K562 (cell line): ENCODE measurements at regions not wholly inside any gene's neighbourhood (a gene's known extent, or its start where the extent isn't known, plus 50 kb on each side); places are given as distances from the start of the nearest gene placed in this dataset.

ENCODE experiments used
- BRF1 ChIP-seq: IDR thresholded peaks from 3 replicates; pipeline ENCODE4 v1.6.1; 2011; ENCODE audit warnings: borderline replicate concordance, mild to moderate bottlenecking; ENCODE audit not compliant: insufficient read length; ENCODE audit errors: extremely low read depth
- CBFA2T3 ChIP-seq: fragments of 450-650 bp; IDR thresholded peaks from 2 replicates; pipeline ENCODE4 v1.6.1; 2017
- CBFB ChIP-seq: sonication (generic); formaldehyde crosslinking; IDR thresholded peaks from 2 replicates; pipeline ENCODE4 v1.4.0; 2020; ENCODE audit warnings: mild to moderate bottlenecking, missing genetic modification reagents
- CREM ChIP-seq: IDR thresholded peaks from 2 replicates; pipeline ENCODE4 v1.6.1; 2014; ENCODE audit warnings: antibody characterized with exemption, low read depth
- DMBX1 ChIP-seq: fragments of 250-450 bp; sonication (Bioruptor Pico); IDR thresholded peaks from 2 replicates; pipeline ENCODE4 v1.8.0; 2022; ENCODE audit warnings: inconsistent platforms, mild to moderate bottlenecking, moderate library complexity, borderline replicate concordance
- ELF1 ChIP-seq: fragments of 200-800 bp; sonication (Bioruptor generic); IDR thresholded peaks from 2 replicates; pipeline ENCODE4 v1.6.1; 2016; ENCODE audit warnings: missing genetic modification characterization, missing compliant biosample characterization
- EP300 ChIP-seq: IDR thresholded peaks from 2 replicates; pipeline ENCODE4 v1.6.1; 2012; ENCODE audit warnings: low read length, improper control_type of control experiment
- FOXM1 ChIP-seq, 2 experiments: fragments of 450-650 bp in 1 of 2; sonication (generic) in 1 of 2; formaldehyde crosslinking in 1 of 2; IDR thresholded peaks; 2 replicates each; pipeline versions ENCODE4 v1.6.1 to v1.9.0; 2017 to 2022; ENCODE audit warnings: low read depth in 2 of 2, mild to moderate bottlenecking in 2 of 2, missing genetic modification reagents in 1 of 2, moderate library complexity in 1 of 2
- HMGXB4 ChIP-seq: sonication (generic); formaldehyde crosslinking; IDR thresholded peaks from 2 replicates; pipeline ENCODE4 v1.8.1; 2023; ENCODE audit warnings: mild to moderate bottlenecking, missing genetic modification reagents
- JUN ChIP-seq, 2 experiments: sonication (generic) in 1 of 2; formaldehyde crosslinking in 1 of 2; IDR thresholded peaks; 2 replicates each; pipeline versions ENCODE4 v1.6.1 to v1.8.0; 2012 to 2022; ENCODE audit warnings: borderline replicate concordance in 2 of 2, mild to moderate bottlenecking in 2 of 2, improper control_type of control experiment in 1 of 2, low read depth in 1 of 2, low read length in 1 of 2, missing genetic modification reagents in 1 of 2
- MAFF ChIP-seq: IDR thresholded peaks from 2 replicates; pipeline ENCODE4 v1.6.1; 2012; ENCODE audit warnings: low read length, improper control_type of control experiment
- NCOR1 ChIP-seq: fragments of 450-650 bp; IDR thresholded peaks from 2 replicates; pipeline ENCODE4 v1.6.1; 2016; ENCODE audit warnings: mild to moderate bottlenecking, moderate library complexity
- NFIC ChIP-seq: fragments of 450-650 bp; IDR thresholded peaks from 2 replicates; pipeline ENCODE4 v1.6.1; 2017; ENCODE audit warnings: mild to moderate bottlenecking, inconsistent platforms
- PATZ1 ChIP-seq: fragments of 250-450 bp; sonication (Bioruptor Pico); IDR thresholded peaks from 2 replicates; pipeline ENCODE4 v1.5.0; 2020; ENCODE audit warnings: mild to moderate bottlenecking, borderline replicate concordance
- RBM15 ChIP-seq: fragments of 200-400 bp; formaldehyde crosslinking; IDR thresholded peaks from 2 replicates; pipeline ENCODE4 v1.6.1; 2018; ENCODE audit warnings: mild to moderate bottlenecking, low read length, moderate library complexity; ENCODE audit not compliant: insufficient read depth
- SIRT6 ChIP-seq: IDR thresholded peaks from one replicate; pipeline ENCODE4 v1.6.1; 2012; ENCODE audit warnings: low read depth, mild to moderate bottlenecking, control low read depth, inconsistent platforms, low read length, moderate library complexity
- STAT6 ChIP-seq: sonication (generic); formaldehyde crosslinking; IDR thresholded peaks from 2 replicates; pipeline ENCODE4 v1.8.1; 2023; ENCODE audit warnings: mild to moderate bottlenecking, missing genetic modification reagents
- TAL1 ChIP-seq: fragments of 450-650 bp; IDR thresholded peaks from 2 replicates; pipeline ENCODE4 v1.6.1; 2016; ENCODE audit warnings: mild to moderate bottlenecking
- TARDBP ChIP-seq: fragments of 450-650 bp; IDR thresholded peaks from 2 replicates; pipeline ENCODE4 v1.6.1; 2016
- USF2 ChIP-seq: sonication (generic); formaldehyde crosslinking; IDR thresholded peaks from 2 replicates; pipeline ENCODE4 v1.5.0; 2020; ENCODE audit warnings: missing genetic modification reagents
- ZFX ChIP-seq: sonication (generic); formaldehyde crosslinking; IDR thresholded peaks from 2 replicates; pipeline ENCODE4 v1.8.0; 2022; ENCODE audit warnings: mild to moderate bottlenecking, missing genetic modification reagents, moderate library complexity
- ZNF197 ChIP-seq: fragments of 200-800 bp; sonication (Bioruptor generic); IDR thresholded peaks from 2 replicates; pipeline ENCODE4 v1.6.1; 2016; ENCODE audit warnings: low read depth, missing genetic modification characterization, missing compliant biosample characterization

GRCh38 chr6:33901822-33902456, 98.1 kb upstream of the MLN start (continued):
- TF ChIP-seq USF2 (no peak), MAFF (0 out of 2 replicates have a peak, but pooled peaks have one; percentile 10), NFIC (0 out of 2 replicates have a peak, but pooled peaks have one; percentile 31), RBM15 (no peak), TARDBP (no peak), SIRT6 (no peak), HMGXB4 (CRISPR knock-in tag) (no peak), CBFB (CRISPR knock-in tag) (no peak), STAT6 (CRISPR knock-in tag) (no peak), BRF1 (no peak), CREM (peak; percentile 56; the same call in 1 of the 2 replicates), CBFA2T3 (peak; percentile 86), EP300 (peak; percentile 63; the same call in 1 of the 2 replicates), NCOR1 (peak; percentile 53), TAL1 (peak; percentile 62; the same call in 1 of the 2 replicates), DMBX1 (CRISPR knock-in tag) (no peak), PATZ1 (CRISPR knock-in tag) (no peak), ZNF197 (no peak), FOXM1 (IDR thresholded peaks at IDR 0.05; ENCODE audit: low read depth) (0 out of 2 replicates have a peak, but pooled peaks have one; percentile 50), FOXM1 (CRISPR knock-in tag; IDR thresholded peaks at IDR 0.05; ENCODE audit: low read depth) (no peak), ELF1 (tag) (no peak), ZFX (CRISPR knock-in tag) (no peak), JUN (IDR thresholded peaks at IDR 0.05; ENCODE audit: borderline replicate concordance, low read depth, low read length) (no peak), JUN (CRISPR knock-in tag; IDR thresholded peaks at IDR 0.05; ENCODE audit: borderline replicate concordance) (no peak)
